ENCODE measurements at regions not wholly inside any gene's neighbourhood (a gene's known extent, or its start where the extent isn't known, plus 50 kb on each side); places are given as distances from the start of the nearest gene placed in this dataset.

DNA sequence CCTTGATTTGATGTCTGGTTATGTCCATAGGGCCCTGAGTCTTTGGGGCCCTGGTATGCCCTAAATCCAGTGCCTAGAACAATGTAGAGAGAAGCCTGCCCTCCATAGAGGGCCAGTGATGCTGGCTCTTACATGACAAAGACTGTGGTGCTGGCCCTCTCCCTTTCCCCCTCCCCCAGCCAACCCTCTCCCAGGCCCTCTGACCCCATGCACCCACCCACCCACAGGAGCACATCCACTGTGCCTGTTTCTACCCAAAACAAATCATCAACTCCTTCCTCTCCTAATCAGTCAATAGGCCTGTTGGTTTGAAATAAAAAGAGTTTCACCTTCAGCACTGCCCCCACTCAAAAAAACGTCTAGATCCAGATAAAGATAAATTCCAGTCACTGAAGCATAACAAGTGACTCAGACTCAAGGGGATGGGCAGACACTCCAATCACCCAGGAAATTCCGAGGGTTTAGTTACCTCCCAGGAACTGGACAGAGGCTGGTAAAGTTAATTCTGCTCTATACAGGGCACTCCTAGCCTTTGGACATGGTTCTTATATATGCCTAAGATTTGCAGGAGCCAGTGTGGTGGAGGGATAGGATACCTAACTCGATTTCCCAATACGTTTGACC lies 144.8 kb upstream of the VANGL1 start:
- CTCF ChIA-PET, result no interaction called here
- no peak for ATAC-seq
- H3K9me3 Mint-ChIP-seq (ENCODE audit: low read depth), result no peaks in the 10 kb centered on the region
- H3K27ac Mint-ChIP-seq, result no peak overlapping the region
- H3K27me3 Mint-ChIP-seq, result no peaks in the 10 kb centered on the region
- DNase-seq, result no peak
- no peak overlapping the region for H3K4me3 Mint-ChIP-seq
- no peaks in the 10 kb centered on the region for H3K4me1 Mint-ChIP-seq
- no peaks in the 10 kb centered on the region for H3K36me3 Mint-ChIP-seq

DNA sequence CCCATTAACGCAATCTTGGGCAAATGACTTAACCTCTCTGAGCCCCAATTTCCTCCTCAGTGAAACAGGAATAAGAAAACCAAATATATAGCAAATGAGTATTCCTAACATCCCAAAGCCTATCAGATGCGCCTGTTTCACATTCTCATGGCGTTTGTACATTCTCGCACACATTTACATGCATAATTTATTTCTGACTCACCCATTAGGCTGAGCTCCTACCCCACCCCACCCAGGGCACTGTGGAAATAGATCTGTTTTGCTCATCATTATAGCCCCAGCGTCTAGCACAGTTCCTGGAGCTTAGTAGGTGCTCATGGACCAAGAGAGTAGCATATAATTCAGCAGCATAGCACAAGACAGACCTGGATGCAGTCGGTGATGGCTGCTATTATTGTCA lies 146.1 kb upstream of the VANGL1 start:
- Mint-ChIP-seq H3K36me3 (no peaks in the 10 kb centered on the region), H3K4me1 (no peaks in the 10 kb centered on the region), H3K27me3 (no peaks in the 10 kb centered on the region), H3K27ac (no peak overlapping the region), H3K4me3 (no peak overlapping the region), H3K9me3 (ENCODE audit: low read depth) (no peaks in the 10 kb centered on the region)
- ATAC-seq (no peak), DNase-seq (no peak)
- CTCF ChIA-PET, result no interaction called here

DNA sequence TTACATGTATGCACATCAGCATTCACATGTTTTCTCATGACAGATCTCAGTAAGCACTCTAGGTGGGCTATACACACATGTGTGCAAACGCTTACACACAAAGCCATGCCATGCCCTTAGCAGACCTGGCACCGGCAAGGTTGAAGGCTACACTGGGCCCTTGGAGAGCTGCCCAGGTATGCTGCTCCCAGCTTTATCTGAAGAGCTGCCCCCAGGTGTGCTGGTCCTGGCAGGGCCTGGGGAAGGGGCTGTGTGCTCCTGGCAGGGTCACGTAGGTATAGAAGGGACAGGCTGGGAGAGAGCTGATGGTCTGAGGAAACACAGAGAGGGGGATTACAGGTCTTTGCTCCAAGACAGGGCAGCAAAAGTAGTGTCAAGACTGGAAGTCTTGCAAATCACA lies 146.7 kb upstream of the VANGL1 start:
- no peaks in the 10 kb centered on the region for H3K4me1 Mint-ChIP-seq
- CTCF ChIA-PET, result no interaction called here
- H3K36me3 Mint-ChIP-seq, result no peaks in the 10 kb centered on the region
- ATAC-seq, result no peak
- H3K4me3 Mint-ChIP-seq, result no peak overlapping the region
- no peaks in the 10 kb centered on the region for H3K27me3 Mint-ChIP-seq
- DNase-seq, result no peak
- H3K27ac Mint-ChIP-seq, result no peak overlapping the region
- no peaks in the 10 kb centered on the region for H3K9me3 Mint-ChIP-seq (ENCODE audit: low read depth)

DNA sequence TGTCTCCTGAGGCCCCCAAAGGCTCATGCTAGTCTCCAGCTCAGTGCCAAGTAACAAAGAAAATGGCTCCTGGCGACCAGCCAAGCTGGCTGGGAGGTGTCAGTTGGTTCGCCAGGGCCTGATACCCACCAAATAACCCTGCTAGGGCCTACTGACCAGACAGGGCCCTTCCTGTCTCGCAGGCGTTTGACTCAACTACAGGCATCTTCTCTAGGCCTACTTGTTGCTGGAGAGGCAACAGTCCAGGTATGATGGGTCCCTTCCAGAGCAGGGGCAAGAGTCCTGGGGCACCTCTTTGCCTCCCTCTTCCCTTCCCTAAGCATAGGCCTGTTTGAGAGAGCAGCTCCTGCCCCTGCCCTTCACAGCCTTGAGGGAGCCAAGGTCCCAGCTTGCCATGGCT lies 147.9 kb upstream of the VANGL1 start:
- Mint-ChIP-seq H3K4me1 (no peaks in the 10 kb centered on the region), H3K9me3 (ENCODE audit: low read depth) (no peaks in the 10 kb centered on the region), H3K4me3 (no peak overlapping the region), H3K27me3 (peaks cover 3% of the 10 kb centered on the region), H3K27ac (no peak overlapping the region), H3K36me3 (no peaks in the 10 kb centered on the region)
- CTCF ChIA-PET, result no interaction called here
- ATAC-seq (no peak), DNase-seq (no peak)

DNA sequence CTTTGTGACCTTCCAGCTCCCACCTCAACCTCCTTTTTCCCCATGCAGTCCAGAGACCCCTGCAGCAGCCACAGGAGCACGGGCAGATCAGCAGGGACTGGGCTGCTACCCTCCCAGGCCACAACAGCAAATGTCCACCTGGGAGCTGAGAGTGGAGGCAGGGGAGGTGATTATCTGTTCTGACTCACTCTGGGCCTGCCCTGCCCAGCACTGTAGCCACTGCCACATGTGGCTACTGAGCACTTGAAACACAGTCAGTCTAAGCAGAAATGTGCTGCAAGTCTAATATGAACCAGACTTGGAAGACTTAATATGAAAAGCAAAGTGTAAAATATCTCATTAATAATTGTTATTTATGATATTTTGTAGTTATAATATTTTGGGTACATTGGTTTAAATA lies 148.9 kb upstream of the VANGL1 start:
- no peaks in the 10 kb centered on the region for H3K4me1 Mint-ChIP-seq
- no peak for DNase-seq
- H3K27ac Mint-ChIP-seq, result no peak overlapping the region
- CTCF ChIA-PET, result interaction anchor here (0.6 kb wide), 1 partner anchor 20 kb away, joined by 3 read pairs; no protein-coding TSS in a partner anchor
- peaks cover 3% of the 10 kb centered on the region for H3K27me3 Mint-ChIP-seq
- ATAC-seq, result no peak
- H3K9me3 Mint-ChIP-seq (ENCODE audit: low read depth), result no peaks in the 10 kb centered on the region
- no peaks in the 10 kb centered on the region for H3K36me3 Mint-ChIP-seq
- H3K4me3 Mint-ChIP-seq, result no peak overlapping the region

DNA sequence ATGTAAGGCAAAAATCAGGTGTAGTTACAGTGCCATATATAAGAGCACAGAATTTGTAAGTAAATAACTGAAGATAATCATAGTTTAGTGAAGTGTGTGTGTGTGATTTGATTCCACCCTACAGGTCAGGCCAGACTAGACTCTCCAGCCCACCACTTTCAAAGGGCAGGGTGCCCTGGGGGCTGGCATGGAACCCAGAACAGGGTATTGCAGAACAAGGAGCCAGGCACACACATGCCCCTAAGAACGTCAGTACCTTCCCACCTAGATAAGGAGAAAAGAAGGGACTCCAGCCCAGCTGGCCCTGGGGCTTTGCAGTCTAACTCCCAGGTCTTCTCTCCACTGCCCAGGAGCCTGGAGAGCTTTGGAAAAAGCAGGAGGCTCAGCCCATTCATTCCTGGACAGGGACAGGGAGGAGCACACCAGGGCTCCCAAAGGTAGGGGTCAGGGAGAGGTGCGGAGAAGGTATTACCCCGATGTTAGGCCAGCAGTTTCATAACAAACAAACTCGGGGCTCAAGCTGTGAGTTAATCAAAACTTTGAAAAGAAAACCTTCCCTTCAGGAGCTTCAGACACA lies 149.7 kb upstream of the VANGL1 start:
- H3K36me3 Mint-ChIP-seq, result no peaks in the 10 kb centered on the region
- CTCF ChIA-PET, result interaction anchor here (0.6 kb wide), 1 partner anchor 19 kb away, joined by 3 read pairs; no protein-coding TSS in a partner anchor
- no peak overlapping the region for H3K4me3 Mint-ChIP-seq
- no peaks in the 10 kb centered on the region for H3K4me1 Mint-ChIP-seq
- H3K27me3 Mint-ChIP-seq, result peaks cover 3% of the 10 kb centered on the region
- DNase-seq (no peak), ATAC-seq (no peak)
- H3K27ac Mint-ChIP-seq, result no peak overlapping the region
- H3K9me3 Mint-ChIP-seq (ENCODE audit: low read depth), result no peaks in the 10 kb centered on the region

DNA sequence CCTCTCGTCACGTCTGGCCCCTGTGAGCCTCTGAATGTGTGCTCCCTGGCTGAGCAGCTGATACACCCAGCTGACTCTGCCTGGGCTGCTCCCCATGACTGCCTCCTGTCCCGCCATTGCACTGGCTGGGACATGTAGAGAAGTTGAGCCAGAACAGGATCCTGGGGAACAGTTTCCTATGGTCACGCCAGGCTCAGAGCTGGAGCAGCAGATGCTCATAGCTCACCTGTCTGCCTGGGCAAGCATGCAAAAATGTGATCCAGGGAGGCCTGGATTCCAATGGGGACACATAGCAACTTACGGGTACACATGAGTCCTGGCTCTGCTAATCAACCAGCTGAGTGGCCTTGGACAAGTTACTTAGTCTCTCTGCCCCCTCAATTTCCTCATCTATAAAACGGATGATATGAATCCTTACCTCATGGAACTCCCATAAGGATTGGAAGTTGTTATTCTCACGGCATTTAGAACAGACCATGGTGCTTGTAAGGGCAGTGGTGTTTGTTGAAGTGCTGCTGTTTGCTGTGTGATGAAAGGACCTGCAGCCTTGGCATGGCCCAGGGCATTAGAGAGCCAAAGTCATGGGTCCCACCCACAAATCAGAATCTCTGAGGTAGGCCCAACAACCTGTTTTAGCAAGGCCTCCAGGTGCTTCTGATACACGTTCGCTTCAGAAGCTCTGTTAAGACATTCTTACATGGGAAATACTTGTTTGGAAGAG lies 150.3 kb upstream of the VANGL1 start:
- Mint-ChIP-seq H3K27ac (no peak overlapping the region), H3K4me1 (no peaks in the 10 kb centered on the region), H3K9me3 (ENCODE audit: low read depth) (no peaks in the 10 kb centered on the region), H3K36me3 (no peaks in the 10 kb centered on the region), H3K4me3 (no peak overlapping the region), H3K27me3 (peaks cover 6% of the 10 kb centered on the region)
- CTCF ChIA-PET, result no interaction called here
- ATAC-seq (no peak), DNase-seq (peak; percentile 14)

DNA sequence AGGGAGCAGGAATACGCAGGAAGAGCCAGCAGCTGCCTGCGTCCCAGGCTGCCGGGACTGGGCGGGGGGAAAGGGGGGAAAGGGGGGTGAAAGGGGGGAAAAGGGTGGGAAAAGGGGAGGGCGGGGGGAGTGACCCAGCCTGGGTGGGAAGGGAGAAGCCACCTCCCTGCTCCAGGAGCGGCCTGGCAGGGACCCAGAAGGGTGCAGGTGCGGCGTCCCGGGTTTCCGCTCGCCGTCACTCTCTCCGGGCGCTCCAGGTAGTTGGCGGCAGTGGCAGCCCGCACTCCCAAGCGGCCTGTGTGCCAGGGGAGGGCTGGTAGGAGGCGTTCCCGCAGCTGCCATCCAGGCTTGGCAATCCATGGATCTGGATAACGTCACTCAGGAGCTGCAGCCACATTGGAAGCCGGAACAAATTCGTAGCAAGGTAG lies 141.0 kb upstream of the NGF start:
- no peaks in the 10 kb centered on the region for H3K9me3 Mint-ChIP-seq (ENCODE audit: low read depth)
- ATAC-seq, result no peak
- CTCF ChIA-PET, result no interaction called here
- no peak overlapping the region for H3K4me3 Mint-ChIP-seq
- no peak for DNase-seq
- no peaks in the 10 kb centered on the region for H3K27me3 Mint-ChIP-seq
- no peak overlapping the region for H3K27ac Mint-ChIP-seq
- H3K4me1 Mint-ChIP-seq, result no peaks in the 10 kb centered on the region
- no peaks in the 10 kb centered on the region for H3K36me3 Mint-ChIP-seq

DNA sequence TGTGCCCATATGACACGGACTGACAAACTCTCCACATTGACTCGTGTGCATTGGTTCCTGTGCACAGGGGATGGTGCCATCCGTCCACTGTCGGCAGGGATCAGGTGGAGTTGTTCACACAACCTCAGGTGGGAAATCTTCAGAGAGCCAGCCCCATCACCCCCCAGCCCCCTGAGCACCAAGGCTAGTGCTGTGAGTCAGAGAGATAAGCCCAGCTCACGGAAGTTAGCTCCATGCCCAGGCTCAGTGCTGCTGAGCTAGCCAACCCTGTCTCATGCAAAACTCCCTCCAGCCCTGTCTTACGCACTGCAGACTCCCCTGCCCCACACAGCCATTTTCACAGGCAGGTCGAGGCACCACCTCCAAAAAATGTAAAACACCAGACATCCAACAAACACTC lies 139.0 kb upstream of the NGF start:
- H3K4me1 Mint-ChIP-seq, result no peaks in the 10 kb centered on the region
- no peaks in the 10 kb centered on the region for H3K36me3 Mint-ChIP-seq
- ATAC-seq, result no peak
- H3K27ac Mint-ChIP-seq, result no peak overlapping the region
- no peaks in the 10 kb centered on the region for H3K27me3 Mint-ChIP-seq
- DNase-seq, result no peak
- CTCF ChIA-PET, result no interaction called here
- H3K9me3 Mint-ChIP-seq (ENCODE audit: low read depth), result no peaks in the 10 kb centered on the region
- H3K4me3 Mint-ChIP-seq, result no peak overlapping the region

DNA sequence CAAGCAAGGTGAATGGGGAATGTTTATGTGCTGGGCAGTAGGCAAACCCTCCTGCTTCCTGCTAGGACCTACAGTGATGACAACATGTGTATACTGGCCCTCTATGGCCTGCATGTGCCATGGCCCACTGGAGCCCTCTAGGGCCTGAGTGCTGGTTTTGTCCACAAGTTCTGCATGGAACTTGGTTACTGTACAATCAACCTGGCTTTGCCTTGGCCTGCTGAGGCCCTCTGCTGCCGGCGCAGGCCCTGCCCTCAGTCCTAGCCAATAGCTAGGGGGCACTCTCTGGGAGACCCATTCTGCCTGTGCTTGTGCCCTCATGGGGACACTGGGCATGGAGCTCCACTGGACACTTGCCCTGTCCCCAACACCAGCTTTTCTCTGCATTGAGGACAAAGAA lies 138.6 kb upstream of the NGF start:
- ATAC-seq, result no peak
- H3K27ac Mint-ChIP-seq, result no peak overlapping the region
- no peak overlapping the region for H3K4me3 Mint-ChIP-seq
- H3K9me3 Mint-ChIP-seq (ENCODE audit: low read depth), result no peaks in the 10 kb centered on the region
- DNase-seq, result no peak
- no peaks in the 10 kb centered on the region for H3K27me3 Mint-ChIP-seq
- CTCF ChIA-PET, result no interaction called here
- no peaks in the 10 kb centered on the region for H3K4me1 Mint-ChIP-seq
- no peaks in the 10 kb centered on the region for H3K36me3 Mint-ChIP-seq

DNA sequence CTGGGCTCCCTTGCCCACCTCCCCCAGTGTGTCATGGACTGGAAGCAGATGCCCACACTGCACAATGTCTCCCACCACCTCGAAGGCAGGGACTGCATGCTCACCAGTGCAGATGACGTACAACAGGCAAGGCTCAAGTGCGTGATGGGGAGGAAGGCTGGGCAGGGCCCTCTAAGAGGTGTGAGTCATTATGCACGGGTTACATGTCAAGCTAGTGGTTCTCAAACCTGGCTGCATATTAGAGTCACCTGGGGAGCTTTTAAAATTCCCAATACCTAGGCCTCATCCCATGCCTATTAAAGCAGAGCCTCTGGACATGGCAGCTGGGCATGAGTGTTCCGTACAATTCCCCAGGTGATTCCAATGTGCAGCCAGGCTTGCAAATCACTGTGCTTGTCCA lies 137.9 kb upstream of the NGF start:
- Mint-ChIP-seq H3K27me3 (no peaks in the 10 kb centered on the region), H3K4me3 (no peak overlapping the region), H3K4me1 (no peaks in the 10 kb centered on the region), H3K36me3 (no peaks in the 10 kb centered on the region), H3K9me3 (ENCODE audit: low read depth) (no peaks in the 10 kb centered on the region), H3K27ac (no peak overlapping the region)
- ATAC-seq (no peak), DNase-seq (no peak)
- CTCF ChIA-PET, result no interaction called here

DNA sequence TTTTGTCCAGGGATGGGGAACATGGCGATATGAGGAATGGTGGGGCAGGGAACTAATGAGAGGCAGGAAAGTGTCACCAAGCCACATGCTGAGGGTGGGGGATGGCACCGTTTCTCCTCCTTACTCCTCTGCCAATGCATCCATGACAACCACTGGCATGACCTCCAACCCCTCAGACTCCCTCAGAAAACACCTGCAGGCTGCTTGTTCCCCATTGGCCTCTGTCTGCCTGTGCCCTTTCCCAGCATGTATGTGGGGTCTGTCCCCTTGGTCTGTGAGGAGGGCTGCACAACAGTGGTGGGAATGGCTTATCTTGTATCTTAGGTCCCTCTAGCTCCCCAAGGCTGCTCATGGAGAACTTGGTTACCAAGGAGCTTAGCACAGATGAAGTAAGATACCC lies 137.2 kb upstream of the NGF start:
- Mint-ChIP-seq H3K27me3 (no peaks in the 10 kb centered on the region), H3K36me3 (no peaks in the 10 kb centered on the region), H3K4me1 (no peaks in the 10 kb centered on the region), H3K27ac (no peak overlapping the region), H3K4me3 (no peak overlapping the region), H3K9me3 (ENCODE audit: low read depth) (no peaks in the 10 kb centered on the region)
- ATAC-seq, result no peak
- DNase-seq, result no peak
- CTCF ChIA-PET, result no interaction called here

DNA sequence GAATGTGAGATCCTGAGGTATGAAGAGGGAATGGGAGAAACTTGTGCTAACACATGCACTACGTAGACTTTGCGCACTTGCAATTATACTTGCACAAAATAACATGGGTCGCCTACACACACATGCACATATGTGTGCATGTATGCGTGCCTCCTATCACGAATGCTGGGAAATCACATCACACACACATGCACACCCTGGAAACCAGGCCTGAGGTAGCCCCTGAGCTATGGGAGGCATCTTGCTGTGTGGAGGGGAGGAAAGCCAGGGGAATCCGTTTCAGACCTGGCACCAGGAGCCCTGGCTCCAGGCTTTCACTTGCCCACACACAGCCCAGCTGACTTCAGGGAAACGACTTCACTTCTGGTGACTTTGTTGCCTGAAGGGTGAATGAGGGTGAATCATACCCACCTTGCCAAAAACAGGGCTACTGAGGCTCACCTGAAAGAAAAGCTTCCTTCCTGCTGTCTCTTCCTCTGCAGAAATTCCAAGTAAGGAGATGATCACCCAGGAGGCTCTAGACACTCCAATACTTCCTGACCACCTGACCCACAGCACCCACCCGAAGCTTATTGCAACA lies 136.0 kb upstream of the NGF start:
- H3K36me3 Mint-ChIP-seq, result no peaks in the 10 kb centered on the region
- no peaks in the 10 kb centered on the region for H3K9me3 Mint-ChIP-seq (ENCODE audit: low read depth)
- H3K27me3 Mint-ChIP-seq, result no peaks in the 10 kb centered on the region
- CTCF ChIA-PET, result no interaction called here
- no peak for DNase-seq
- H3K4me3 Mint-ChIP-seq, result no peak overlapping the region
- ATAC-seq, result no peak
- H3K4me1 Mint-ChIP-seq, result peaks cover 2% of the 10 kb centered on the region
- no peak overlapping the region for H3K27ac Mint-ChIP-seq
